Activated CD4-positive, alpha-beta memory T cell treated with anti-CD3 and anti-CD28 coated beads, Interleukin-2, amount 10 ng/mL, durations not matched to agents 7 days and 5 days (primary cell): ENCODE measurements at regions not wholly inside any gene's neighbourhood (a gene's known extent, or its start where the extent isn't known, plus 50 kb on each side); places are given as distances from the start of the nearest gene placed in this dataset.
"Not testable (repeated sequence)": the region's sequence is repeated elsewhere in the genome, so short reads cannot be mapped to it uniquely, and the experiment has no call there.

Source experiments
- CTCF ChIA-PET: fragments of 350-600 bp; sonication (Branson Sonifier 250); formaldehyde crosslinking; loops from one replicate; lab custom pipeline; 2021; ENCODE audit warnings: antibody characterized with exemption, inconsistent platforms; lab: Charles Lee
- POLR2A ChIA-PET: fragments of 350-600 bp; sonication (Branson Sonifier 250); formaldehyde crosslinking; loops from one replicate; lab custom pipeline; 2021; ENCODE audit warnings: antibody characterized with exemption; lab: Charles Lee
- DNase-seq: peaks from one replicate; pipeline ENCODE4 v3.0.0-alpha.2; 2020
- H3K27ac Mint-ChIP-seq: one replicate; pipeline ENCODE4 v1.8.0; 2021; ENCODE audit warnings: mild to moderate bottlenecking, mixed read lengths
- H3K27me3 Mint-ChIP-seq: one replicate; pipeline ENCODE4 v1.8.0; 2021; ENCODE audit warnings: mixed read lengths
- H3K36me3 Mint-ChIP-seq: one replicate; pipeline ENCODE4 v1.8.0; 2021; ENCODE audit warnings: low read depth, mixed read lengths
- H3K4me1 Mint-ChIP-seq: one replicate; pipeline ENCODE4 v1.8.0; 2021; ENCODE audit warnings: mixed read lengths
- H3K4me3 Mint-ChIP-seq: one replicate; pipeline ENCODE4 v1.8.0; 2021; ENCODE audit warnings: mild to moderate bottlenecking, mixed read lengths
- H3K9me3 Mint-ChIP-seq: one replicate; pipeline ENCODE4 v1.8.0; 2021; ENCODE audit warnings: mixed read lengths

GRCh38 chr2:44051593-44052347 is 56.0 kb upstream of the LRPPRC start:
- no peaks in the 10 kb centered on the region for H3K36me3 Mint-ChIP-seq
- CTCF ChIA-PET, result interaction anchor here (3.0 kb wide), 1 partner anchor 8 kb away, joined by 22 read pairs; no protein-coding TSS in a partner anchor
- no peak for DNase-seq
- H3K27me3 Mint-ChIP-seq, result peaks cover 1% of the 10 kb centered on the region
- H3K27ac Mint-ChIP-seq, result no peak overlapping the region
- POLR2A ChIA-PET, result no interaction called here
- no peaks in the 10 kb centered on the region for H3K9me3 Mint-ChIP-seq
- H3K4me1 Mint-ChIP-seq, result no peaks in the 10 kb centered on the region
- H3K4me3 Mint-ChIP-seq, result no peak overlapping the region

GRCh38 chr2:44052584-44052983 is 56.8 kb upstream of the LRPPRC start:
- no peaks in the 10 kb centered on the region for H3K36me3 Mint-ChIP-seq
- POLR2A ChIA-PET, result no interaction called here
- no peaks in the 10 kb centered on the region for H3K4me1 Mint-ChIP-seq

DNA sequence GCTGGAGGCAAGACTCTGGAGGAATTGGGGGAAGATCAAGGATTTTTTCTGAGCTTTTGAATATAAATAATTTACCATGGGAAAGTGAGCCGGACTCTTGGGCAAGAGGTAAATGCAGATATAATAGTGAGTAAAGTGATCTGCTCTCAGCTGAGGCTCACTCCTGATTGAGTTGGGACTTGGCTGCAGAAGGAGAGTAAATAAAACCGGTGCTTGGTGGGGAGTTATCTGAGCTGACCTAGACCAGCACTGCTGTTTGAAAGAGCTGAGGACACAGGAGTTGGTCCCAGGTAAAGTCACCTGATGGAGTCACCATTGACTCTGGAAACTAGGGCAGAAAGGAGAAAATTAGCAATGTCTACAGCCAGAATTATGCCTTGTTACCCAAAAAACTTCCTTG is 57.3 kb upstream of the LRPPRC start:
- ChIA-PET CTCF (interaction anchor here (3.0 kb wide), 1 partner anchor 9 kb away, joined by 22 read pairs; no protein-coding TSS in a partner anchor), POLR2A (no interaction called here)
- Mint-ChIP-seq H3K36me3 (no peaks in the 10 kb centered on the region), H3K4me3 (no peak overlapping the region), H3K4me1 (no peaks in the 10 kb centered on the region), H3K27me3 (peaks cover 4% of the 10 kb centered on the region), H3K9me3 (no peaks in the 10 kb centered on the region), H3K27ac (no peak overlapping the region)
- DNase-seq, result no peak

More at GRCh38 chr2:44052584-44052983, 56.8 kb upstream of the LRPPRC start:
- H3K9me3 Mint-ChIP-seq, result no peaks in the 10 kb centered on the region
- no peak overlapping the region for H3K4me3 Mint-ChIP-seq
- peaks cover 1% of the 10 kb centered on the region for H3K27me3 Mint-ChIP-seq
- CTCF ChIA-PET, result interaction anchor here (3.0 kb wide), 1 partner anchor 9 kb away, joined by 22 read pairs; no protein-coding TSS in a partner anchor
- no peak overlapping the region for H3K27ac Mint-ChIP-seq
- DNase-seq, result no peak

GRCh38 chr2:44053456-44053855 is 57.7 kb upstream of the LRPPRC start:
- Mint-ChIP-seq H3K4me3 (no peak overlapping the region), H3K27me3 (peaks cover 4% of the 10 kb centered on the region), H3K27ac (no peak overlapping the region), H3K9me3 (no peaks in the 10 kb centered on the region), H3K4me1 (no peaks in the 10 kb centered on the region), H3K36me3 (no peaks in the 10 kb centered on the region)
- ChIA-PET POLR2A (no interaction called here), CTCF (interaction anchor here (3.0 kb wide), 1 partner anchor 10 kb away, joined by 22 read pairs; no protein-coding TSS in a partner anchor)
- DNase-seq, result no peak

- ChIA-PET POLR2A (no interaction called here), CTCF (interaction anchor here (1.5 kb wide), 1 partner anchor 9 kb away, joined by 4 read pairs; no protein-coding TSS in a partner anchor)
- no peaks in the 10 kb centered on the region for H3K4me1 Mint-ChIP-seq
- no peak for DNase-seq
- no peaks in the 10 kb centered on the region for H3K9me3 Mint-ChIP-seq
- H3K36me3 Mint-ChIP-seq, result no peaks in the 10 kb centered on the region
- peaks cover 2% of the 10 kb centered on the region for H3K27me3 Mint-ChIP-seq
- no peak overlapping the region for H3K4me3 Mint-ChIP-seq
- H3K27ac Mint-ChIP-seq, result no peak overlapping the region
Observed at GRCh38 chr2:44055229-44055628, 59.4 kb upstream of the LRPPRC start.

- H3K27ac Mint-ChIP-seq, result no peak overlapping the region
- H3K4me3 Mint-ChIP-seq, result no peak overlapping the region
- H3K27me3 Mint-ChIP-seq, result peaks cover 2% of the 10 kb centered on the region
- no peaks in the 10 kb centered on the region for H3K36me3 Mint-ChIP-seq
- H3K4me1 Mint-ChIP-seq, result no peaks in the 10 kb centered on the region
- ChIA-PET POLR2A (no interaction called here), CTCF (interaction anchor here (1.5 to 2.0 kb wide), 2 partner anchors 9 to 12 kb away, joined by 4 to 7 read pairs; no protein-coding TSS in a partner anchor)
- DNase-seq, result no peak
- no peaks in the 10 kb centered on the region for H3K9me3 Mint-ChIP-seq
Observed at GRCh38 chr2:44055664-44056063, 59.9 kb upstream of the LRPPRC start.

DNA sequence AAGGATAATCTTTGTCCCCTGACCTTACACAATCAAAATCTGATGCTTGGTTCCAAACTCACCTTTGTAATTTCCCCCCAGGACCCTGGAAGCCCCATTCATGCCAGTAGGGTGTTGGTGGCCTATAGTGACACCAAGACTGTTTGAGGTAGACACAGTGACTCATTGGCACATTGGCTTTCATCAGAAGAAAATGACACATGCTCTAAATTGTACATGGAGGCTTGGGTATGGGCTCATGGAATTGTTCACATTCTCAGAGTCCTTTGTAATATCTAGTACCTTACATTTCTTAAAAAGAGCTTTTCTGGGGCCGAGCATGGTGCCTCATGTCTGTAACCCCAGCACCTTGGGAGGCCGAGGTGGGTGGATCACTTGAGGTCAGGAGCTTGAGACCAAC is 61.2 kb upstream of the LRPPRC start:
- Mint-ChIP-seq H3K4me3 (no peak overlapping the region), H3K9me3 (no peaks in the 10 kb centered on the region), H3K36me3 (no peaks in the 10 kb centered on the region), H3K27me3 (peaks cover 2% of the 10 kb centered on the region), H3K4me1 (no peaks in the 10 kb centered on the region), H3K27ac (no peak overlapping the region)
- ChIA-PET POLR2A (no interaction called here), CTCF (interaction anchor here (2.0 kb wide), 1 partner anchor 13 kb away, joined by 7 read pairs; no protein-coding TSS in a partner anchor)
- no peak for DNase-seq

- DNase-seq, CTCF ChIA-PET, POLR2A ChIA-PET, H3K36me3 Mint-ChIP-seq, H3K9me3 Mint-ChIP-seq, H3K4me1 Mint-ChIP-seq, H3K27ac Mint-ChIP-seq, H3K4me3 Mint-ChIP-seq, H3K27me3 Mint-ChIP-seq: not testable (repeated sequence)
Observed at GRCh38 chr2:44060286-44060685, 64.5 kb upstream of the LRPPRC start.

- no peak overlapping the region for H3K27ac Mint-ChIP-seq
- no peak for DNase-seq
- ChIA-PET CTCF (no interaction called here), POLR2A (no interaction called here)
- H3K4me1 Mint-ChIP-seq, result no peaks in the 10 kb centered on the region
- no peak overlapping the region for H3K4me3 Mint-ChIP-seq
- H3K27me3 Mint-ChIP-seq, result peaks cover 4% of the 10 kb centered on the region
- H3K36me3 Mint-ChIP-seq, result no peaks in the 10 kb centered on the region
- no peaks in the 10 kb centered on the region for H3K9me3 Mint-ChIP-seq
Observed at GRCh38 chr2:44060990-44061389, 65.2 kb upstream of the LRPPRC start.

GRCh38 chr2:44061469-44061868 is 65.7 kb upstream of the LRPPRC start:
- Mint-ChIP-seq H3K9me3 (no peaks in the 10 kb centered on the region), H3K27ac (no peak overlapping the region), H3K4me3 (no peak overlapping the region), H3K36me3 (no peaks in the 10 kb centered on the region), H3K4me1 (no peaks in the 10 kb centered on the region), H3K27me3 (peaks cover 4% of the 10 kb centered on the region)
- ChIA-PET CTCF (no interaction called here), POLR2A (no interaction called here)
- DNase-seq, result no peak

- Mint-ChIP-seq H3K36me3 (no peaks in the 10 kb centered on the region), H3K9me3 (no peaks in the 10 kb centered on the region), H3K4me3 (no peak overlapping the region), H3K27me3 (peaks cover 4% of the 10 kb centered on the region), H3K27ac (no peak overlapping the region), H3K4me1 (no peaks in the 10 kb centered on the region)
- no peak for DNase-seq
- ChIA-PET CTCF (no interaction called here), POLR2A (no interaction called here)
Observed at GRCh38 chr2:44061876-44062275, 66.1 kb upstream of the LRPPRC start.

DNA sequence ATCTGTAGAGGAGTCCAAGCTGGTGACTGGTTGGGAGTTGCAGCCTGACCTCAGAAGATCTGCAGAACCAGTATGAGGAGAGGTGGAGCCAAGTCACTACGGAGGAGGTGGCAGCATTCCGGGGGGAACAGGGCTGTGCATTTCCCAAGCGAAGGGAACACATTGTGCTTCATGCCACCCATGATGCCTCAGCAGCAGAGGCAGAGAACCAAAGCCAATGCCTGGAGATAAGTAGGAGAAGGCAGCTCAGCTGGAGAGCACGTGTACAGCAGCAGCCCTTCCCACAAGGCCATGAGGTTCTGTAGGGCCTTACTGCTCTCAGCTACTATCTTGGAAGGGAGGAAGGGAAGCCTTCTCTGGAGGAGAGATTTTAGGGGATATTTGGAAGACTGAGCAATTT is 67.2 kb upstream of the LRPPRC start:
- H3K27ac Mint-ChIP-seq, result no peak overlapping the region
- ChIA-PET CTCF (interaction anchor here (1.4 kb wide), 1 partner anchor 19 kb away, joined by 7 read pairs; no protein-coding TSS in a partner anchor), POLR2A (no interaction called here)
- no peaks in the 10 kb centered on the region for H3K36me3 Mint-ChIP-seq
- no peak for DNase-seq
- peaks cover 2% of the 10 kb centered on the region for H3K27me3 Mint-ChIP-seq
- H3K4me3 Mint-ChIP-seq, result no peak overlapping the region
- H3K9me3 Mint-ChIP-seq, result no peaks in the 10 kb centered on the region
- H3K4me1 Mint-ChIP-seq, result no peaks in the 10 kb centered on the region

DNA sequence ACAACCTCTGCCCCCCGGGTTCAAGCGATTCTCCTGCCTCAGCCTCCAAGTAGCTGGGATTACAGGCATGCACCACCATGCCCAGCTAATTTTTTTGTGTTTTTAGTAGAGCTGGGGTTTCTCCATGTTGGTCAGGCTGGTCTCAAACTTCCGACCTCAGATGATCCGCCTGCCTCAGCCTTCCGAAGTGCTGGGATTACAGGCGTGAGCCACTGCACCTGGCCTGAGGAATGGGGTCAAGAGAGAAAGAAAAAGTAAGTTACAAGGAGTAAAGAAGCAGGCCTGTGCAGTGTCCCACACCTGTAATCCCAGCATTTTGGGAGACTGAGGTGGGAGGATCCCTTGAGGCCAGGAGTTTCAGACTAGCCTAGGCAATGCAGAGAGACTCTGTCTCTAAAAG is 68.5 kb upstream of the LRPPRC start:
- DNase-seq, H3K27ac Mint-ChIP-seq, H3K9me3 Mint-ChIP-seq, H3K27me3 Mint-ChIP-seq, POLR2A ChIA-PET, H3K4me1 Mint-ChIP-seq, H3K4me3 Mint-ChIP-seq, CTCF ChIA-PET, H3K36me3 Mint-ChIP-seq: not testable (repeated sequence)
